Loucy (cell line): ENCODE measurements at regions not wholly inside any gene's neighbourhood (a gene's known extent, or its start where the extent isn't known, plus 50 kb on each side); places are given as distances from the start of the nearest gene placed in this dataset.
"Not testable (repeated sequence)": the region's sequence is repeated elsewhere in the genome, so short reads cannot be mapped to it uniquely, and the experiment has no call there.

Source experiments
- H2AFZ ChIP-seq: fragments of 200-600 bp; sonication (generic); 2 replicates; pipeline ENCODE4 v1.6.0; 2016; ENCODE audit warnings: antibody characterized with exemption, mild to moderate bottlenecking, low read length, moderate library complexity
- H3F3A ChIP-seq: fragments of 200-600 bp; 2 replicates; pipeline ENCODE4 v1.6.0; 2016; ENCODE audit warnings: antibody characterized with exemption, low read depth, mild to moderate bottlenecking
- H3K27me3 ChIP-seq: fragments of 200-600 bp; sonication (generic); 2 replicates; pipeline ENCODE4 v1.6.1; 2014; ENCODE audit warnings: low read length, mild to moderate bottlenecking; ENCODE audit not compliant: insufficient read depth, poor library complexity, severe bottlenecking
- H3K36me3 ChIP-seq: fragments of 200-600 bp; sonication (generic); 2 replicates; pipeline ENCODE4 v1.6.1; 2016; ENCODE audit warnings: low read length; ENCODE audit not compliant: insufficient read depth
- H3K4me1 ChIP-seq: fragments of 200-600 bp; sonication (generic); 2 replicates; pipeline ENCODE4 v1.5.1; 2014; ENCODE audit warnings: low read length, mild to moderate bottlenecking; ENCODE audit not compliant: insufficient read depth, poor library complexity, severe bottlenecking
- H3K4me2 ChIP-seq: fragments of 200-600 bp; sonication (generic); 2 replicates; pipeline ENCODE4 v1.6.0; 2014; ENCODE audit warnings: antibody characterized with exemption, low read length, low read depth, mild to moderate bottlenecking; ENCODE audit not compliant: poor library complexity, severe bottlenecking
- H3K4me3 ChIP-seq: fragments of 200-600 bp; sonication (generic); 2 replicates; pipeline ENCODE4 v1.5.1; 2014; ENCODE audit warnings: low read length, mild to moderate bottlenecking, mixed read lengths; ENCODE audit not compliant: poor library complexity, severe bottlenecking
- H3K79me2 ChIP-seq: fragments of 200-600 bp; sonication (generic); 2 replicates; pipeline ENCODE4 v1.6.1; 2014; ENCODE audit warnings: low read length; ENCODE audit not compliant: insufficient read depth
- H3K9ac ChIP-seq: fragments of 200-600 bp; sonication (generic); 2 replicates; pipeline ENCODE4 v1.6.0; 2014; ENCODE audit warnings: mild to moderate bottlenecking, low read depth, low read length, moderate library complexity; ENCODE audit not compliant: poor library complexity, severe bottlenecking
- H3K9me2 ChIP-seq: fragments of 200-600 bp; sonication (generic); replicated peaks from 2 replicates; pipeline ENCODE4 v1.6.1; 2016; ENCODE audit warnings: low read depth, low read length, mixed read lengths
- H3K9me3 ChIP-seq: fragments of 200-600 bp; sonication (generic); 2 replicates; pipeline ENCODE4 v1.6.1; 2014; ENCODE audit warnings: mild to moderate bottlenecking, antibody characterized with exemption, low read length, low read depth; ENCODE audit not compliant: insufficient read depth
- H4K20me1 ChIP-seq: fragments of 200-600 bp; sonication (generic); 2 replicates; pipeline ENCODE4 v1.6.0; 2014; ENCODE audit warnings: antibody characterized with exemption, low read length, mild to moderate bottlenecking; ENCODE audit not compliant: insufficient read depth, poor library complexity, severe bottlenecking
- EZH2phosphoT487 ChIP-seq: fragments of 200-600 bp; IDR thresholded peaks from 2 replicates; pipeline ENCODE4 v1.6.1; 2018; ENCODE audit warnings: antibody characterized with exemption, mild to moderate bottlenecking, moderate library complexity, borderline replicate concordance
- TF ChIP-seq, protein P1 (sequence below): fragments of 200-600 bp; sonication (generic); conservative IDR thresholded peaks from 2 replicates; pipeline ENCODE4 v1.5.1; 2014; ENCODE audit warnings: mild to moderate bottlenecking, antibody characterized with exemption, low read length

GRCh38 chrX:40388441-40388840, 192.3 kb upstream of the ATP6AP2 start:
- Histone ChIP-seq H3K36me3 (no peaks in the 10 kb centered on the region), H3F3A (no peaks in the 10 kb centered on the region), H3K4me1 (peaks cover 7% of the 10 kb centered on the region), H4K20me1 (no peaks in the 10 kb centered on the region), H3K4me3 (no peak overlapping the region), H3K4me2 (no peak overlapping the region), H3K79me2 (no peaks in the 10 kb centered on the region), H2AFZ (no peak overlapping the region), H3K9me2 (no peaks in the 10 kb centered on the region), H3K27me3 (no peaks in the 10 kb centered on the region), H3K9me3 (no peaks in the 10 kb centered on the region), H3K9ac (no peak overlapping the region)
- TF ChIP-seq, protein P1, sequence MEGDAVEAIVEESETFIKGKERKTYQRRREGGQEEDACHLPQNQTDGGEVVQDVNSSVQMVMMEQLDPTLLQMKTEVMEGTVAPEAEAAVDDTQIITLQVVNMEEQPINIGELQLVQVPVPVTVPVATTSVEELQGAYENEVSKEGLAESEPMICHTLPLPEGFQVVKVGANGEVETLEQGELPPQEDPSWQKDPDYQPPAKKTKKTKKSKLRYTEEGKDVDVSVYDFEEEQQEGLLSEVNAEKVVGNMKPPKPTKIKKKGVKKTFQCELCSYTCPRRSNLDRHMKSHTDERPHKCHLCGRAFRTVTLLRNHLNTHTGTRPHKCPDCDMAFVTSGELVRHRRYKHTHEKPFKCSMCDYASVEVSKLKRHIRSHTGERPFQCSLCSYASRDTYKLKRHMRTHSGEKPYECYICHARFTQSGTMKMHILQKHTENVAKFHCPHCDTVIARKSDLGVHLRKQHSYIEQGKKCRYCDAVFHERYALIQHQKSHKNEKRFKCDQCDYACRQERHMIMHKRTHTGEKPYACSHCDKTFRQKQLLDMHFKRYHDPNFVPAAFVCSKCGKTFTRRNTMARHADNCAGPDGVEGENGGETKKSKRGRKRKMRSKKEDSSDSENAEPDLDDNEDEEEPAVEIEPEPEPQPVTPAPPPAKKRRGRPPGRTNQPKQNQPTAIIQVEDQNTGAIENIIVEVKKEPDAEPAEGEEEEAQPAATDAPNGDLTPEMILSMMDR = no peak
- no peak for TF ChIP-seq EZH2phosphoT487

- H3K36me3 ChIP-seq, H3K9me3 ChIP-seq, H3K9me2 ChIP-seq, H3K4me1 ChIP-seq, H2AFZ ChIP-seq, H4K20me1 ChIP-seq, H3K79me2 ChIP-seq, H3K9ac ChIP-seq, H3K27me3 ChIP-seq, H3K4me2 ChIP-seq, H3F3A ChIP-seq, H3K4me3 ChIP-seq: not testable (repeated sequence)
Observed at GRCh38 chrX:40387869-40388268, 192.9 kb upstream of the ATP6AP2 start.

DNA sequence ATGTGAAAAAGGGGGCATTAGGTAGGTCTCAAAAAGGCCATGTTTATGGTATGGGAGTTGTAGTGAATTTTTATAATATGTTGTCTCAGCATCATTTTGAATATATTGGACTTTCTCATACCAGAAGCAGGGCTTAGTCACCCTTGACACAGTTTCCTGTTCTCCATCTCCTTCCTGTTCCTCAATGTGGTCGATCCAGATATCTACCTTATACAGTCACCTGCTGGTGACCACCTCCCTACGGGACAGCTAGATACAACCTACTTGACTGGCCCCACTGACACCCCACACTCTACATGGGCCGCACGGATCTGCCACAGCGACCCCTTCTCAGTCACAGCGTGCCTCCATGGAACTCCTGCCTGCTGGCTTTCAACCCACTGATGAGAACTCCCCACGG, 193.5 kb upstream of the ATP6AP2 start:
- H4K20me1 ChIP-seq, H3K9me3 ChIP-seq, H3K36me3 ChIP-seq, H2AFZ ChIP-seq, H3F3A ChIP-seq, H3K27me3 ChIP-seq, H3K9me2 ChIP-seq, H3K79me2 ChIP-seq, H3K4me1 ChIP-seq, H3K4me3 ChIP-seq, H3K9ac ChIP-seq: not testable (repeated sequence)
- H3K4me2 ChIP-seq = peak overlapping the region; percentile 37

GRCh38 chrX:40385682-40386081, 195.1 kb upstream of the ATP6AP2 start:
- Histone ChIP-seq H3K27me3 (no peaks in the 10 kb centered on the region), H4K20me1 (no peaks in the 10 kb centered on the region), H3K9me2 (no peaks in the 10 kb centered on the region), H3K36me3 (no peaks in the 10 kb centered on the region), H3K4me2 (no peak overlapping the region), H2AFZ (no peak overlapping the region), H3K79me2 (no peaks in the 10 kb centered on the region), H3K4me3 (no peak overlapping the region), H3K4me1 (peaks cover 7% of the 10 kb centered on the region), H3K9me3 (no peaks in the 10 kb centered on the region), H3F3A (no peaks in the 10 kb centered on the region), H3K9ac (no peak overlapping the region)
- TF ChIP-seq, protein P1 = no peak
- no peak for TF ChIP-seq EZH2phosphoT487
